Fibroblast of villous mesenchyme (primary cell): ENCODE measurements at regions not wholly inside any gene's neighbourhood (a gene's known extent, or its start where the extent isn't known, plus 50 kb on each side); places are given as distances from the start of the nearest gene placed in this dataset.

Source experiments
- DNase-seq: peaks from one replicate; pipeline ENCODE4 v3.0.0-alpha.2; 2010; ENCODE audit warnings: low read depth
- H3K4me3 ChIP-seq: 2 replicates; pipeline ENCODE4 v1.5.1; 2011; ENCODE audit warnings: low read depth, mild to moderate bottlenecking, low read length
- CTCF ChIP-seq: IDR thresholded peaks from 2 replicates; pipeline ENCODE4 v1.5.1; 2012; ENCODE audit warnings: low read depth, mild to moderate bottlenecking, low read length; ENCODE audit not compliant: insufficient read depth

DNA sequence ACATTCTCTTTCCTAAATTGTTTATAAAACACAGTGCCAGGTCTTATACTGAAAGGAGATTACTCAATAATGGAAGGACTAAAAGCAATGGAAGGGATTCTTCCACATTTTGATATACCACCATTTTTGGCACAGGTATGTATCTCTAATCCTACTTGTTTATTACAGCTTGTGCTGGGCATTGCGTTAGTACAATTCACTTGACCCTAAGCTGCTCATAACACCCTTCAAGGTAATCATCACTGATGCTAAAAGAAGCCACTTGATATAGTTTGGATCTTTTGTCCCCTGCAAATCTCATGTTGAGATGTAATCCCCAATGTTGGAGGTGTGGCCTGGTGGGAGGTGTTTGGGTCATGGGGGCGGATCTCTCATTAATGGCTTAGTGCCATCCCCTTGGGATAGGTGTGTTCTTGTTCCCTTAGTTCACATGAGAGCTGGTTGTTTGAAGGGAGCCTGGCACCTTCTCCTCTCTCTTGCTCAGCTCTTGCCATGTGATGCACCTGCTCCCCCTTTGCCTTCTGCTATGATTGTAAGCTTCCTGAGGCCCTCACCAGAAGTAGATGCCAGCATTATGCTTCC lies 71.1 kb downstream of the NIBAN1 start:
- no peak for TF ChIP-seq CTCF
- H3K4me3 ChIP-seq, result no peak overlapping the region
- no peak for DNase-seq

GRCh38 chr1:184900507-184900906 lies 73.8 kb downstream of the NIBAN1 start:
- TF ChIP-seq CTCF, result no peak
- no peak overlapping the region for H3K4me3 ChIP-seq
- DNase-seq, result no peak

- DNase-seq, result no peak
- no peak overlapping the region for H3K4me3 ChIP-seq
- TF ChIP-seq CTCF, result no peak
Measured at GRCh38 chr1:184896000-184896399, 78.3 kb downstream of the NIBAN1 start.

DNA sequence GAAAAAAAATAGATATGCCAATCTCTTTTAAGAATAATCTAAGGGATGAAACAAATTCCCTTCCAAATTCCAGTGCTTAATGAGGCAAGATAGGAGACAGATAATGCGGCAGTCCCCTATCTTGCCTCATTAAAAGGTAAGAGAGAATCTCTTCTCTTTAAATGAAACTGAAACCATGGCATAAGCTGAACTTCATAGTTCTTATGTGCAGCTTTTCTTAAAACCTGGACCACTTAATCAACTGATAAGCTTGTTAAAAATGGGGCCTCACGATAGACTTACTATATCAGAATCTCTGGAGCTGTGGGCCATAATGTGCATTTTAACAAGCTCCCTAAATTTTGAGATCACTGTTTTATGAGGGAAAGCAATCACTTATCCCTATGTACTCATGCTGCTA lies 79.2 kb downstream of the NIBAN1 start:
- DNase-seq, result no peak
- H3K4me3 ChIP-seq, result no peak overlapping the region
- no peak for TF ChIP-seq CTCF

DNA sequence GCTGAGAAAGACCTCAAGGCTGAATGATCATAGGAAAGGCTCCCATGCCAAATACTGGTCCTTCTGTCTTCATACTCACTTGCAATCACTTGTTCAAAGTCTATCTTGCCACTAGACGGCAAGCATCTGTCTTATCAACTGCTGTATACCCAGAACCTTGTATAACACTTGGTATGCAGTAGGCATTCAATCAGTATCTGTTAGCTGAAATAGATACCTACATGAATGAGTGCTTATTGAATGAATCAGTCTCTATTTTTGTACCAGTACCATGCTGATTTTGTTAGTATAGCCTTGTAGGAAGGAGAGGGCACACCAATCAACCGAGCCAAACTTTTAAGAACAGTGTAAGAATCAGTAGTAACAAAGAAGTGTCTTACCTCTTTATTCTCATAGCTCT lies 80.6 kb downstream of the NIBAN1 start:
- H3K4me3 ChIP-seq, result no peak overlapping the region
- no peak for TF ChIP-seq CTCF
- DNase-seq, result no peak

GRCh38 chr1:184892116-184892515 lies 82.2 kb downstream of the NIBAN1 start:
- H3K4me3 ChIP-seq, result no peak overlapping the region
- DNase-seq, result no peak
- TF ChIP-seq CTCF, result no peak

DNA sequence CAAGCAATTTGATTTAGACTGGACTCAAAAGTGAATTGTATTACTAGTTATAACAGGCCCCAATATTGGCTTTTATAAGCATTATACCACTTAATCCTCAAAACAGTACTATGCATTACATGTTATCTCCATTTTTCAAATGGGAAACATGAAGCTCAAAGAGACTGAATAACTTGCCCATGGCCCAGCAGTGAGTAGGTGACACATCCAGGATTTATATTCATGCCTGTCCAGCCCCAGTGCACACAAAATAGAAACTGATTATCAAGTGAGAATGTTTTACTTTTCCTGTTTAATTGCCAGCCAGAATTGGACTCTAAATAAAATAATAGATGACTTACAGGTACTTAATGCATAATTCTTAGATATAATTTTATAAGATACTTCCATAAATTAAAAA lies 82.9 kb downstream of the NIBAN1 start:
- no peak overlapping the region for H3K4me3 ChIP-seq
- no peak for TF ChIP-seq CTCF
- no peak for DNase-seq
